COLO668 (cell line): ENCODE measurements at regions not wholly inside any gene's neighbourhood (a gene's known extent, or its start where the extent isn't known, plus 50 kb on each side); places are given as distances from the start of the nearest gene placed in this dataset.

Experiments
- DNase-seq: peaks from one replicate; lab custom pipeline; 2025; ENCODE audit not compliant: unreplicated experiment; lab: John Stamatoyannopoulos, UW

GRCh38 chr18:39523281-39523680, 1957.7 kb upstream of the CELF4 start:
- DNase-seq: no peak

GRCh38 chr18:39521164-39521563, 1955.6 kb upstream of the CELF4 start:
- DNase-seq: no peak

DNA sequence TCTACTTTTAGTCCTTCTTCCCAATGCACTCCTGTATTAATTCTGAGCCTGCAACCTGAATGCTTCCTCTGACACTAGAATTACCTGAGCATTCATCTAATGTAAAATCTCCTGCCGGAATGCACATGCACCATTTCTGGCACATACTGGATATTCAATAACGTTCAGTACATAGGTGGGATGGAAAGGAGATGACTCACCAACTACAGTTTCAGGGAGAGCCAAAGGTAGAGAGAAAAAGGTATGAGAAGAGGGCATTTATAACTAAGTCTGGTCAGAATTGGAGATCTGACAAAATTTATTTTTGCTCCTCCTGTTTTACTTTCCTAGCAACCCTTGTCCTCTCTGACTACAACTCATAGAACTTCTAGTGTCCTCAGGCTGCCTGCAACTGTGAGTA, 1954.1 kb upstream of the CELF4 start:
- no peak for DNase-seq

DNA sequence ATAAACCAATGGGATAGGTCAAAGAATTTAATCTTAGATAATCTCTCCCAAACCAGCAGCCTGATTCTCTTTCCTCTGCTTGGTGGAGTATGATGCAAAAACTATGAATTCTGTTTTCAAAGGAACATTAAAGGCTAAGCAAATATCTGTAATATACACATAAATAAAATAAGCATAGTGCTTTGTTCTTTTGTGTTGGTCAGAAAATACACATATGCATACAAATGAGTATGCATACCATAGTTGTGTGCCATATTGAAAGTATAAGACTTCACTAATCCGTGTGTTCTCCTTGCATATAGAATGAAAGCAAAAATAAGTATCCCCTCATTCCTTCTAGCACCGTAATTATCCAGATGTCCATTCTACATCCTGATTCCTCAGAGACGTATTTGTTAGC, 1949.7 kb upstream of the CELF4 start:
- no peak for DNase-seq

- DNase-seq: no peak
Measured at GRCh38 chr18:39513186-39513585, 1947.6 kb upstream of the CELF4 start.

GRCh38 chr18:39506581-39507330, 1941.2 kb upstream of the CELF4 start:
- DNase-seq: no peak

DNA sequence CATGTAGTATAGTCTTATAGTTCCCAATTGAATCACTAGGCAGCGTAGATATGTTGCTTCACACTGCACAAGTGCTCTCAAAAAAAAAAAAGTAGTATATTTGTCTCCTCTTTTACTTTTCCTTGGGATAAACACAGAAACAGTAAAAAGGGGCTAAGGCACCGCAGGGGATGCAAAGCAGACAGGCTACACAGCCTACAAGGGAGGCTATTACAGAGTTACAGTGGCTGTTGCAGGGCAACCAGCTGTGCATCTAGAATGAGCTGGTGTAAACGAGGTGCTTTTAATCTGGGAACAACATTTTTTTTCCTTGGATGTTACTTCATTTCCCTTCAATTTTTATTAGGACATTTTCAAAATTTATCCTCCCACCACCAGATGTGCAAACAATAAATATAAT, 1934.7 kb upstream of the CELF4 start:
- DNase-seq: no peak

GRCh38 chr18:39497821-39498220, 1932.2 kb upstream of the CELF4 start:
- no peak for DNase-seq

DNA sequence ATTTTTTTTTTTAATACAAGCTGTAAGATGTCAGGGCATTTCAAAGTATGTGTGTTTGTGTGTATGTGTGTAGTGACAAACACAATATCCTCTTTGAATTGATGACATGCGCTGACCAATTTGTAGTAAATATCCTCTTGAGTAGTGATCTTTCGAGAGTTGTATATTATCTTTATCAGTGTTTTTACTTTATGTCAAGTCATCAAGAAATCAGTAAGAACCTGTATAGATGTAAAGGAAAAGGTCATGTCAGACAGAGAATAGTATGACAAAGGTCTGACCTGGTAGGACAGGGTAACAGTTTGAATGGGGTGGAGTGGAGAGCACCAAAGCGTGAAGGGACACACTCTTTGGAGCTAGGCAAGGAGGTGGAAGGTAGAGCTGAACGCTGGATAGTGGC, 1931.4 kb upstream of the CELF4 start:
- DNase-seq: no peak

GRCh38 chr18:39494211-39494896, 1928.8 kb upstream of the CELF4 start:
- DNase-seq: peak; percentile 46

GRCh38 chr18:39491408-39491807, 1925.8 kb upstream of the CELF4 start:
- DNase-seq: no peak

DNA sequence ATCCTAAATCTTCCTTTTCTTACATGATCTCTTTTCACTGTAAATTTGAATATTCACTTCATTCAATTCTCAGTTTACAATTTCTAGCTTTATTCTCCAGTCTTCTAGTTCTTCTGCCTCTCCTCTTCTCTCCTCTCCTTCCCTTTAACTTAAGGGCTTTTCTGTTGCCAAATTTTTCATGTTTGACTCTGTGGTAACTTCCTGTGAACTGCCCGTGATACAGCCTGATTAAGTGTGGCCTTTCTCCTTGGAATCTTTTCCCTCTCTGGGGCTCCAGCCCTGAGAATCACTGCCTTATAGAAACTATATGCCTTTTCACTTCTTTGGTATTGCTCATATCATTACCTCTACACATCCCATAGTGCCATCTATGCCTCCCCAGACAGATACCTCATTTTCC, 1923.8 kb upstream of the CELF4 start:
- DNase-seq: no peak

DNA sequence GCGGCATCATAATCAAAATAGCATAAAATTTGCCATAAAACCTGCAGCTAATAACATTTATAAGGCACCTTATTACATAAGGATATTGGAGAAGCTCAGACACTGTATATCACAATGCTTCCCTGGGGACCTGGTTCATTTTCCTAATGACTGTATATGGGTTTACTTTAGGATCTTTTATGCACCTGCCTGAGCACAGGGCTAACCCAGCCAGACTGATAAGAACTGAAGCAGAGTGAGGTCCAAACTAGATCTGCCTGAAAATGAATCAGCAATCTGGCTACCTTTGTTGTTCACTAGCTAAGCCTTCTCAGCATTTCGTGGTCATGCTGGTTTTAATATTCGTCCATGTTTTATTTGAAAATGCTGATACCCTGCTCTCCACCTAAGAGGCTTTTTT, 1922.3 kb upstream of the CELF4 start:
- DNase-seq: peak; percentile 34

DNA sequence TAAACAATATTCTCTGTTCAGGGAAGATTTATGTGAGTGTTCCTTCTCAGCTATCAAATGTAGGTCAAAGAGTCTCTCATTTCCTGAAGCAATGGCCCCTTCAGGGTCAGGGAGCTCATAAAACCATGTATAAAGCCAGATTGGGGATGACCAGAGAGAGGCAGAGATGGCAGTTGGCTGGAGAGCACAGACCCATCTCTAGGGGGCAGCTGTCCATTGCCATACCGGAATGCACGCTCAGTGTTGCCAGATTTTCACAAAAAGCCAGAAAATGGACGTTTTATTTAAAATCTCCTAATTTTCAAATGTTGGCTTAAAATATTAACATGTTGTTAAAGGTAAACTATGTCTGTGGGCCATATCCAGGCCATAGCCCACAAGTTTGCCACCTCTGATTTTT, 1920.7 kb upstream of the CELF4 start:
- DNase-seq: no peak

DNA sequence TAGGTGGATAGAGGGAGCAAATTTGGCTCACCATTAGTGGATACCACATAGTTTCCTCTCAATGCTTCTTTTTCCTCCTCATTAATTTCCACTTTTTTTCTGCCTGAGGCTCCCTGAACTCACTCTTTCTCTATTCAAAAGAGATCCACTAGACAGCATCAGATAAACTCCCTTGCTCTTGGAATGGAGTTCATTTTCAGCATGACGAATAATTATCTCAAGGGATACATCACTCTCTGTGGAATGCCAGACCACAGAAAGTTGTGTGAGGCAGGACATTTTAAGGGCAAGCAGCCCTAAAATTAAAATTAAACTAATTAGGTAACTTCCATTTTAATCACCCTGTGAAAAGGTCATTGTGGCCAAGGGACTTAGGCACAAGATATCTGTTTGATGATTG, 1920.1 kb upstream of the CELF4 start:
- DNase-seq: no peak

DNA sequence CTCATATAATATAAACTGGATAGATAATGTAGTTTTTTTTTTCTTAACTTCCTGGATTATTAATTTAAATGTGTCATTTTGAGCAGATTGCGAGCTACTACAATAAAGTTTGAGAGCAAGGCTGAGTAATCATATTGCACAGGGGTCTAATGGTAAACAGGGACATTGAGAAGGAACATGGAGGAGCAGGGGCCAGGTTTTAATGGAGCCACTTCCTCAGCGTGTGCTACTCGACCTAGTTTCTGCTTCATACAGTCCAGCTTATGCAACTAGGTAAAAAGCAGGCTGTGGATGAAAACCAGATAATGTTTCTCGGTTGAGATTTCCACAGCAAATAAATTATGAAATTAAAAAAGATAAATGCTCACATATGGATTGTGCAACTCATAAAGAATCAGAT, 1915.7 kb upstream of the CELF4 start:
- no peak for DNase-seq

- no peak for DNase-seq
Measured at GRCh38 chr18:39480494-39481195, 1915.0 kb upstream of the CELF4 start.

- no peak for DNase-seq
Measured at GRCh38 chr18:39464006-39464405, 1898.4 kb upstream of the CELF4 start.

- no peak for DNase-seq
Measured at GRCh38 chr18:39462436-39462835, 1896.8 kb upstream of the CELF4 start.

GRCh38 chr18:39460136-39460535, 1894.5 kb upstream of the CELF4 start:
- no peak for DNase-seq

- no peak for DNase-seq
Measured at GRCh38 chr18:39455285-39455684, 1889.7 kb upstream of the CELF4 start.

- no peak for DNase-seq
Measured at GRCh38 chr18:39454866-39455265, 1889.3 kb upstream of the CELF4 start.
